ENCODE measurements at regions not wholly inside any gene's neighbourhood (a gene's known extent, or its start where the extent isn't known, plus 50 kb on each side); places are given as distances from the start of the nearest gene placed in this dataset.
"Not testable (repeated sequence)": the region's sequence is repeated elsewhere in the genome, so short reads cannot be mapped to it uniquely, and the experiment has no call there.

DNA sequence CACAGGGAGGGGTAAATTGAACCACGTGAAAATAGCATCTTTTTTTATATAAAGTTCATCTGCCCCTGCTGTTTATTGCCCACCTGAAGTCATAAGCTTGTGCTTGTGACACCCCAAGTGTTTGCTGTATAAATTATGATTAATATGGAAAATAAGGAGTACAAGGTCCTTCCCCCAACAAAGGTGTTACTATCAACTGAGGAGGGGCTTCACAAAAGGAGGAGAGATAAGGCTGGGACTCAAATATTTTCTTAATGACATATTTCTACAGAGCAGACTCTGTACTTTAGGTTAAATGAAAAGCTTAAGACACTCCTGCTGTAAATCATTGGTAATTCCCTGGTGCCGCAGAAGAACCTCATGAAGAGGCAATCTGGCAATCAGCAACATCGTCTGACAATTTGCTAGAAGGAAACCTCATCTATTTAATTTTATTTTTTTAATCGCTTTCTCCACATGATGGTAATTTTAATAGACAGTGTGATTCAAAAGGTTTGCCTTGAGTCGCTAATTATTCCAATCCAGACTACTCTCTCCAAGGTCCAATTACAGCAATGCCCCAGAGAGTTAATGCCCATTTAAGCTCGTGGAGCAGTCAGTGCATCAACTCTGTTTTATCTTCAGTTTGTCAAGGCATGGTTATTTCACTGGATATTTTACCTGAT is 1432.4 kb downstream of the FAM181B start:
- FAIRE-seq (no peak), DNase-seq (ENCODE audit: low read depth) (no peak)
- TF ChIP-seq, protein P1, sequence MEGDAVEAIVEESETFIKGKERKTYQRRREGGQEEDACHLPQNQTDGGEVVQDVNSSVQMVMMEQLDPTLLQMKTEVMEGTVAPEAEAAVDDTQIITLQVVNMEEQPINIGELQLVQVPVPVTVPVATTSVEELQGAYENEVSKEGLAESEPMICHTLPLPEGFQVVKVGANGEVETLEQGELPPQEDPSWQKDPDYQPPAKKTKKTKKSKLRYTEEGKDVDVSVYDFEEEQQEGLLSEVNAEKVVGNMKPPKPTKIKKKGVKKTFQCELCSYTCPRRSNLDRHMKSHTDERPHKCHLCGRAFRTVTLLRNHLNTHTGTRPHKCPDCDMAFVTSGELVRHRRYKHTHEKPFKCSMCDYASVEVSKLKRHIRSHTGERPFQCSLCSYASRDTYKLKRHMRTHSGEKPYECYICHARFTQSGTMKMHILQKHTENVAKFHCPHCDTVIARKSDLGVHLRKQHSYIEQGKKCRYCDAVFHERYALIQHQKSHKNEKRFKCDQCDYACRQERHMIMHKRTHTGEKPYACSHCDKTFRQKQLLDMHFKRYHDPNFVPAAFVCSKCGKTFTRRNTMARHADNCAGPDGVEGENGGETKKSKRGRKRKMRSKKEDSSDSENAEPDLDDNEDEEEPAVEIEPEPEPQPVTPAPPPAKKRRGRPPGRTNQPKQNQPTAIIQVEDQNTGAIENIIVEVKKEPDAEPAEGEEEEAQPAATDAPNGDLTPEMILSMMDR (IDR thresholded peaks at IDR 0.05; ENCODE audit: insufficient read depth, low read length, severe bottlenecking), result no peak
- Histone ChIP-seq H3K27me3 (ENCODE audit: control insufficient read depth, insufficient read depth, low read length) (no peaks in the 10 kb centered on the region), H3K36me3 (ENCODE audit: control insufficient read depth, insufficient read depth, low read length) (no peaks in the 10 kb centered on the region), H3K4me3 (ENCODE audit: low read depth, low read length) (no peak overlapping the region)

DNA sequence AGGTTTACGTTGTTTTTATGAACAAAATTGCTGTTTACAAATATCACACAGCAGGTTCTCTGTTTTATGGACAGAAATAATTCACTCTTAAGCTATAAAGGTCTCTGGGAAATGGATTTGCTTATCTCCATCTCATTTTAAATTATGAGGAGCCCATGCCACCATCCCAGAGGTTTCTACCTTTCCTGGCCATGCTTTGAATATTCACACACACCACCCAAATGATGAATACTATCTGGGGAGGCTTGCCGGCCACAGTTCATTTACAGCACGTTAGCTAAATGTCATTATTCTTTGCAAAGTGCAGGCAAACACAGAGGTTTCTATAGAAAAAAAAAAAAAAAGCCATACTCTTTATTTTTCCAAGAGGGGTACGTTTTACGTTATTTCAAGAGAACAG is 1446.7 kb downstream of the FAM181B start:
- Histone ChIP-seq H3K27me3 (ENCODE audit: control insufficient read depth, insufficient read depth, low read length) (no peaks in the 10 kb centered on the region), H3K36me3 (ENCODE audit: control insufficient read depth, insufficient read depth, low read length) (no peaks in the 10 kb centered on the region), H3K4me3 (ENCODE audit: low read depth, low read length) (no peak overlapping the region)
- DNase-seq (ENCODE audit: low read depth) (no peak), FAIRE-seq (no peak)
- TF ChIP-seq, protein P1 (IDR thresholded peaks at IDR 0.05; ENCODE audit: insufficient read depth, low read length, severe bottlenecking), result no peak

GRCh38 chr11:81286550-81286949 is 1447.1 kb downstream of the FAM181B start:
- Histone ChIP-seq H3K36me3 (ENCODE audit: control insufficient read depth, insufficient read depth, low read length) (no peaks in the 10 kb centered on the region), H3K27me3 (ENCODE audit: control insufficient read depth, insufficient read depth, low read length) (no peaks in the 10 kb centered on the region), H3K4me3 (ENCODE audit: low read depth, low read length) (no peak overlapping the region)
- no peak for FAIRE-seq
- TF ChIP-seq, protein P1 (IDR thresholded peaks at IDR 0.05; ENCODE audit: insufficient read depth, low read length, severe bottlenecking), result no peak
- DNase-seq (ENCODE audit: low read depth), result no peak

GRCh38 chr11:81280228-81280627 is 1453.4 kb downstream of the FAM181B start:
- DNase-seq (ENCODE audit: low read depth); H3K27me3 ChIP-seq (ENCODE audit: control insufficient read depth, insufficient read depth, low read length); H3K4me3 ChIP-seq (ENCODE audit: low read depth, low read length); H3K36me3 ChIP-seq (ENCODE audit: control insufficient read depth, insufficient read depth, low read length); FAIRE-seq: not testable (repeated sequence)

DNA sequence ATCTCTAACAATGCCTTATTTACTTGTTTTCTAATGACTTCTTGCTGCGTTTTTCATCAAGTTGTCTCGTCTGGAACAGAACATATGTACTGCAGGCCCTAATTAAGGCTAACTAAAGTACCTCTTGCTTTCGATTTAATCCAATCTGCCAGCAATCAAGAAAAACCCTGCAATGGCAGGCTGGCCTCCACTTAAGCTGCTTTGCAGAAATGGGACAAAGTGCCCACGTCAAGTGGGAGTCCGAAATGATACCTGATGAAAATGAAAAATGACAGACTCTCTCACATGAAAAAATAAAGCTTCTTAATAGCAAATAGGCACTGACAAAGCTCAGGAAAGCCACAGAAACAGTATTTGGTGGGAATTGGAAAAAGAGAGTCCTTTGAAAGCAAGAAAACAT is 1454.7 kb downstream of the FAM181B start:
- H3K4me3 ChIP-seq (ENCODE audit: low read depth, low read length), result no peak overlapping the region
- H3K27me3 ChIP-seq (ENCODE audit: control insufficient read depth, insufficient read depth, low read length), result no peaks in the 10 kb centered on the region
- H3K36me3 ChIP-seq (ENCODE audit: control insufficient read depth, insufficient read depth, low read length), result no peaks in the 10 kb centered on the region
- DNase-seq (ENCODE audit: low read depth) (no peak), FAIRE-seq (no peak)
- TF ChIP-seq, protein P1 (IDR thresholded peaks at IDR 0.05; ENCODE audit: insufficient read depth, low read length, severe bottlenecking), result no peak

DNA sequence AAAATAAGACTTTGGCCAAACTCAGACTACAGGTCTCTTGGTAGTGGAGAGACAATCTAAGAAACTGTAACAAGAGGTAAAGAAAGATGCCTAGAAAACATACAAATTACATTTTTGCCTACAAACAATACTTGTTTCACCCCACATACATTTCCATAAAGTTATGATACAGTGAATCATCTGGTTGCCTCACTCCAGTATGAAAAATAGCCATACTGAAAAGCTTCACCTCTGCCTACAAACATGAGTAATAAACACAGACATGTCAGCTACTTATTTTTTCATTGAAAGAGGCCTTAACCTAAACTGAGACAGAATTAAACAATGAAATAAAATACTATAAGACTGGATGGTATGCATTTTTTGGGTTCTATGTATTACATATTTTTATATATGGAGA is 1463.0 kb downstream of the FAM181B start:
- no peak overlapping the region for H3K4me3 ChIP-seq (ENCODE audit: low read depth, low read length)
- DNase-seq (ENCODE audit: low read depth) (peak; percentile 53), FAIRE-seq (no peak)
- TF ChIP-seq, protein P1 (IDR thresholded peaks at IDR 0.05; ENCODE audit: insufficient read depth, low read length, severe bottlenecking), result no peak
- H3K36me3 ChIP-seq (ENCODE audit: control insufficient read depth, insufficient read depth, low read length), result no peaks in the 10 kb centered on the region
- H3K27me3 ChIP-seq (ENCODE audit: control insufficient read depth, insufficient read depth, low read length), result no peaks in the 10 kb centered on the region
